ENCODE measurements at regions not wholly inside any gene's neighbourhood (a gene's known extent, or its start where the extent isn't known, plus 50 kb on each side); places are given as distances from the start of the nearest gene placed in this dataset.
"Not testable (repeated sequence)": the region's sequence is repeated elsewhere in the genome, so short reads cannot be mapped to it uniquely, and the experiment has no call there.

GRCh38 chr6:40876336-40876735 is 162.7 kb downstream of the UNC5CL start:
- no peak overlapping the region for H3K9ac ChIP-seq (ENCODE audit: low read length)
- no peaks in the 10 kb centered on the region for H3F3A ChIP-seq (ENCODE audit: insufficient read depth, low read length)
- no peaks in the 10 kb centered on the region for H3K36me3 ChIP-seq (replicated peaks; ENCODE audit: insufficient read depth, low read length)
- H2AFZ ChIP-seq (ENCODE audit: low read length), result no peak overlapping the region
- no peak overlapping the region for H3K4me2 ChIP-seq (ENCODE audit: low read depth, low read length)
- H4K20me1 ChIP-seq (ENCODE audit: insufficient read depth, low read length), result no peaks in the 10 kb centered on the region
- DNase-seq, result no peak
- H3K9me2 ChIP-seq (replicated peaks; ENCODE audit: insufficient read depth, low read length), result no peaks in the 10 kb centered on the region
- no peaks in the 10 kb centered on the region for H3K4me1 ChIP-seq (ENCODE audit: low read length)
- no peaks in the 10 kb centered on the region for H3K9me3 ChIP-seq (replicated peaks; ENCODE audit: insufficient read depth, low read length)
- H3K27me3 ChIP-seq (replicated peaks; ENCODE audit: insufficient read depth, low read length), result no peaks in the 10 kb centered on the region
- H3K79me2 ChIP-seq (ENCODE audit: low read length), result no peaks in the 10 kb centered on the region
- TF ChIP-seq EZH2phosphoT487 (IDR thresholded peaks at IDR 0.05; ENCODE audit: low read length) (no peak), CTCF (IDR thresholded peaks at IDR 0.05; ENCODE audit: low read length) (no peak), EZH2 (optimal IDR thresholded peaks at IDR 0.05; ENCODE audit: low read depth, low read length) (no peak)
- no peak overlapping the region for H3K27ac ChIP-seq (ENCODE audit: low read length)
- H3K4me3 ChIP-seq (ENCODE audit: low read length), result no peak overlapping the region

- Histone ChIP-seq H3K9me2 (replicated peaks; ENCODE audit: insufficient read depth, low read length) (no peaks in the 10 kb centered on the region), H3K9ac (ENCODE audit: low read length) (no peak overlapping the region), H3K27ac (ENCODE audit: low read length) (no peak overlapping the region), H4K20me1 (ENCODE audit: insufficient read depth, low read length) (no peaks in the 10 kb centered on the region), H3K27me3 (replicated peaks; ENCODE audit: insufficient read depth, low read length) (no peaks in the 10 kb centered on the region), H3K79me2 (ENCODE audit: low read length) (no peaks in the 10 kb centered on the region), H2AFZ (ENCODE audit: low read length) (no peak overlapping the region), H3K4me2 (ENCODE audit: low read depth, low read length) (no peak overlapping the region), H3K9me3 (replicated peaks; ENCODE audit: insufficient read depth, low read length) (no peaks in the 10 kb centered on the region), H3K36me3 (replicated peaks; ENCODE audit: insufficient read depth, low read length) (no peaks in the 10 kb centered on the region), H3K4me3 (ENCODE audit: low read length) (no peak overlapping the region), H3K4me1 (ENCODE audit: low read length) (no peaks in the 10 kb centered on the region), H3F3A (ENCODE audit: insufficient read depth, low read length) (no peaks in the 10 kb centered on the region)
- DNase-seq, result no peak
- TF ChIP-seq CTCF (IDR thresholded peaks at IDR 0.05; ENCODE audit: low read length) (no peak), EZH2 (optimal IDR thresholded peaks at IDR 0.05; ENCODE audit: low read depth, low read length) (no peak), EZH2phosphoT487 (IDR thresholded peaks at IDR 0.05; ENCODE audit: low read length) (no peak)
Observed at GRCh38 chr6:40874495-40874894, 164.5 kb downstream of the UNC5CL start.

- Histone ChIP-seq H3K9me3 (replicated peaks; ENCODE audit: insufficient read depth, low read length) (no peaks in the 10 kb centered on the region), H3K4me2 (ENCODE audit: low read depth, low read length) (no peak overlapping the region), H3K27ac (ENCODE audit: low read length) (no peak overlapping the region), H3K9ac (ENCODE audit: low read length) (no peak overlapping the region), H3K36me3 (replicated peaks; ENCODE audit: insufficient read depth, low read length) (no peaks in the 10 kb centered on the region), H3K4me3 (ENCODE audit: low read length) (no peak overlapping the region), H3K9me2 (replicated peaks; ENCODE audit: insufficient read depth, low read length) (no peaks in the 10 kb centered on the region), H3K27me3 (replicated peaks; ENCODE audit: insufficient read depth, low read length) (no peaks in the 10 kb centered on the region), H3F3A (ENCODE audit: insufficient read depth, low read length) (no peaks in the 10 kb centered on the region), H4K20me1 (ENCODE audit: insufficient read depth, low read length) (no peaks in the 10 kb centered on the region), H3K4me1 (ENCODE audit: low read length) (no peaks in the 10 kb centered on the region), H3K79me2 (ENCODE audit: low read length) (no peaks in the 10 kb centered on the region), H2AFZ (ENCODE audit: low read length) (no peak overlapping the region)
- no peak for DNase-seq
- TF ChIP-seq EZH2phosphoT487 (IDR thresholded peaks at IDR 0.05; ENCODE audit: low read length), result no peak
- TF ChIP-seq CTCF (IDR thresholded peaks at IDR 0.05; ENCODE audit: low read length), result no peak
- no peak for TF ChIP-seq EZH2 (optimal IDR thresholded peaks at IDR 0.05; ENCODE audit: low read depth, low read length)
Observed at GRCh38 chr6:40871424-40871823, 167.6 kb downstream of the UNC5CL start.

- H2AFZ ChIP-seq (ENCODE audit: low read length); H3K4me1 ChIP-seq (ENCODE audit: low read length); H3K36me3 ChIP-seq (replicated peaks; ENCODE audit: insufficient read depth, low read length); H3K4me2 ChIP-seq (ENCODE audit: low read depth, low read length); H3K79me2 ChIP-seq (ENCODE audit: low read length); H3K9me2 ChIP-seq (replicated peaks; ENCODE audit: insufficient read depth, low read length); H3K9ac ChIP-seq (ENCODE audit: low read length); H4K20me1 ChIP-seq (ENCODE audit: insufficient read depth, low read length); H3F3A ChIP-seq (ENCODE audit: insufficient read depth, low read length); H3K27ac ChIP-seq (ENCODE audit: low read length); H3K27me3 ChIP-seq (replicated peaks; ENCODE audit: insufficient read depth, low read length); DNase-seq; H3K4me3 ChIP-seq (ENCODE audit: low read length); H3K9me3 ChIP-seq (replicated peaks; ENCODE audit: insufficient read depth, low read length): not testable (repeated sequence)
Observed at GRCh38 chr6:40868089-40868865, 170.7 kb downstream of the UNC5CL start.

GRCh38 chr6:40867527-40867926 is 171.5 kb downstream of the UNC5CL start:
- H3F3A ChIP-seq (ENCODE audit: insufficient read depth, low read length); H3K9ac ChIP-seq (ENCODE audit: low read length); DNase-seq; H3K4me1 ChIP-seq (ENCODE audit: low read length); H3K36me3 ChIP-seq (replicated peaks; ENCODE audit: insufficient read depth, low read length); H3K79me2 ChIP-seq (ENCODE audit: low read length); H3K27ac ChIP-seq (ENCODE audit: low read length); H3K4me3 ChIP-seq (ENCODE audit: low read length); H3K9me2 ChIP-seq (replicated peaks; ENCODE audit: insufficient read depth, low read length); H3K9me3 ChIP-seq (replicated peaks; ENCODE audit: insufficient read depth, low read length); H2AFZ ChIP-seq (ENCODE audit: low read length); H4K20me1 ChIP-seq (ENCODE audit: insufficient read depth, low read length); H3K4me2 ChIP-seq (ENCODE audit: low read depth, low read length); H3K27me3 ChIP-seq (replicated peaks; ENCODE audit: insufficient read depth, low read length): not testable (repeated sequence)

Measured in MM.1S (cell line).